ENCODE measurements at regions not wholly inside any gene's neighbourhood (a gene's known extent, or its start where the extent isn't known, plus 50 kb on each side); places are given as distances from the start of the nearest gene placed in this dataset.
"Not testable (repeated sequence)": the region's sequence is repeated elsewhere in the genome, so short reads cannot be mapped to it uniquely, and the experiment has no call there.

DNA sequence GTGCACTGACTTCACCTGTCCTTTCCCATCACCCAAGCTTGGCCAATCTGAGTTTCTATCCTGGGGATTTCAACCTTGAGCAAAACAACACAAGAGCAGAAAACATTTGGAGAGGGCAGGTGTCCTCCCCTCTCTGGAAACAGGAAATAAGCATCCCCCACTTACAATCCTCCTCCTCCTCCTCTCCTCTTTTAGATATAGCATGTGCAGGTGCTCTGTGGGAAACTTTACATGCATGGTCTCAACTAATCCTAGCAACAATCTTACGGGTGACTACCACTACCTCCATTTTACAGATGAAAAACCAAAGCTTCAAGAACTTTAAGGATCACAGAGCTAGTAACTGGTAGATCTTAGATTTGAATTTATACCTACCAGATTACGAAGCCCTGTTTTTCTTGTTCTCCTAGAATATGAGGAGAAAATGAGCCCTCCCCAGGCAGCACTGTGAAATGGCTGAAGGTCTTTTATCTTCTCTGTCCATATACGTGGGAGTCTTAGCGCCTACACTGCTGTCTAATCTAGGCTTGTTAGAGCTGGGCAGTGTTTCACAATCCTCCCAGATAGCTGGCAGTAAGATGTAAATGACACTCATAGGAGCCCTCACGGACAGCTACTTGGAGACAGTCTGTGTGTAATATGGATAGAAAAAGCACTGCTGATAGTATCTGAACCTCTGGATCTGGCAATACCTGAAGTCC lies 301.2 kb upstream of the PROK2 start:
- no peak for DNase-seq

DNA sequence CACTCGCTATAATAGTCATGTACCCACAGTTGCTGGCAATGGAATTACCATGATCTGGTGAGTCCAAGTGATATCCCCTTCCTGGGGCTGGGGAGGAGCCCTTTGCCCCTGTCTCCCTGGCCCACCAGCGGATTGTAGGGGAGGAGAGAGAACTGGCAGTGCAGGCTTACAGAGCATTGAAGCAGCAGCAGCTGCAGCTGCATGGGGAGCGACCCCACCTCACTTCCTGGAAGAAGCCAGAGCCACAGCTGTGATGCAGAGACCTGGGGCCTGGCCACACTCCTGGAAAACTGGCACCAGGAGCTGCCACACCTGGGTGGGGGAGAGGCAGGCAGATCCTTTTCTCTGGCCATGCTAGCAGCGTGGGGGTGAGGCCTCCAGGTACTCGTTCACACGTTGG lies 300.1 kb upstream of the PROK2 start:
- no peak for DNase-seq

DNA sequence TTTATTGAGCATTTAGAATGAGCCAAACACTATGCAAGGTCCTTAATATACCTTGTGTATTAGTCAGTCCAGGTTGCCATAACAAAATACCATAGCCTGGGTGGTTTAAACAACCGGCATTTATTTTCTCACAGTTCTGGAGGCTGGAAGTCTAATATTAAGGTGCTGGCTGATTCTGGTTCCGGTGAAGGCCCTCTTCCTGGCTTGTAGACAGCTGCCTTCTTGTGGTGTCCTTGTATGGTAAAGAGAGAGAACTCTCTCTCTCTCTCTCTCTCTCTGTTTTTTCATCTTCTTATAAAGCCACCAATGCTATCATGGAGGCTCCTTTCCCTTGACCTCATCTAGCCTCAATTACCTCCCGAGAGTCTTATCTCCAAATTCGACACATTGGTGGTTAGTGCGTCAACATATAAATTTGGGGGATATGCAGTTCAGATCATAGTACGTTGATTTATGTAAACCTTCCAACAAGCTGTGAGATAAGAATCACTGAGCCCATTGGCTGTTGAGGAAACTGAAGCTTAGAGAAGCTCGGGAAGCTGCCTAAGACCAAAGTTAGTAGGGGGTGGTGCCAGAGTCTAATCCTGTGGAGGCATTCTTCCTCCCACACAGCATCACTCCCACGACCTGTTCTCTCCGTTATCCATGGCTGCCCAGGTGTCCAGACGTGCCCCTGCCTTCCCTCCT lies 298.0 kb upstream of the PROK2 start:
- DNase-seq: no peak

DNA sequence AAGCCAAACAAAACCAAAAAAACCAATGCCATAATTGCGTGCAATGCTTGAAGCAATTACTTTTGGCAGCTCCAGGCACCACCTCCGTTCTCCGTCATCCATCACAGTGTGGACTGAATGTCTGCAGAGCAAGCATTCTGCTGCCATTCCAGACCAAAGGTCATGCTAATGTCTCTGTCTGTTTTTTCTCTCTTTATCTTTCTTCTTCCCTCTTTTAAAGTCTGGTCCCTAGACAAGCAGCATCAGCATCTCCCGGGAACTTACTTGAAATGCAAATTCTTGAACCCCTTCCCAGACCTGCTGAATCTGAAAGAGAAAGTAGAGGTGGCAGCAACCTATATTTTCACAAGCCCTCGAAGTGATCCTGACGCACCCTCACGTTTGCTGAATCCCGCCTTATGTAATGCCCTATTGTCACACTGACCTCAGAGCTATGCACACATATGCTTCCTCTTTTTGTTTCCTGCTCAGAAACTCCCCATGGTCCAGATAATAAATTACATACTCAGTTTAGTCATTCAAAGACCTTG lies 297.3 kb upstream of the PROK2 start:
- DNase-seq: no peak

DNA sequence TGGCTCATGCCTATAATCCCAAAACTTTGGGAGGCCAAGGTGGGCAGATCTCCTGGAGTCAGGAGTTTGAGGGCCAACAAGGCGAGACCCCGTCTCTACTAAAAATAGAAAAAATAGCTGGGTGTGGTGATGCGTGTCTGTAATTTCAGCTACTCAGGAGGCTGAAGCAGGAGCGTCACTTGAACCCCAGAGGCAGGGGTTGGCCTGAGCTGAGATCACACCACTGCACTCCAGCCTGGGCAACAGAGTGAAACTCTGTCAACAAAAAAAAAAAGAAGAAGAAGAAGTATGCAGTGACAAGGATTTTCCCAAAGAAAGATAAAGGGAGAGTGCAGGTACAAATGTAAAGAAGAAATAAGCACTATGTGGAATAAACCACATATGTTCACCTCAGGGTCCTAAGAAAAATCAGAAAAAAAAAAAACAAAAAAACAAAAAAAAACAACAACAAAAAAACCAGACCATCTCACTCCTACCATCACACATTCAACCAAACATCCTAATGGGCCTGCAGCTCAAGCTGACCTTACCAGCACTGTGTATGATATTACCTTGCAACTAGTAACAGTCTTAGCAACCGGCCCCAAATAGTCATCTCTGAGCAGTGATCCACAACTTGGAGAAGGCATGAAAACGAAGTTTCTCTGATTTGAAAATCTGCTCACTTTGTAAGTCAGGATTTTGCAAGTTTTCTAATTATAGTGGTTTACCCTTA lies 296.7 kb upstream of the PROK2 start:
- no peak for DNase-seq

DNA sequence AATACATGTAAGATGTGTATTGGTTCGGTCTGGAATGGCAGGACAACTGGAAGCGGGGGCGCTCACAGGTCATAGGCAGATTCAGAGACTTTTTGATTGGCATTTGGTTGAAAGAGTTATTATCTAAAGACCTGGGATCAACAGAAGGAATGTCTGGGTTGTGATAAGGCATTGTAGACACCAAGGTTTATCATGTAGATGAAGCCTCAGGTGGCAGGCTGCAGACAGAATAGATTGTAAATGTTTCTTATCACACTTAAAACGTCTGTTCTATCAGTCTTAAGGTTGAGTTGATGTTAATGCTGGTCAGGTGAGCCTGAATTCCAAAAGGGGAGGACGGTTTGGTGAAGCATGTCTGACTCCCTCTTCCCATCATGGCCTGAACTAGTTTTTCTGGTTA lies 295.9 kb upstream of the PROK2 start:
- no peak for DNase-seq

DNA sequence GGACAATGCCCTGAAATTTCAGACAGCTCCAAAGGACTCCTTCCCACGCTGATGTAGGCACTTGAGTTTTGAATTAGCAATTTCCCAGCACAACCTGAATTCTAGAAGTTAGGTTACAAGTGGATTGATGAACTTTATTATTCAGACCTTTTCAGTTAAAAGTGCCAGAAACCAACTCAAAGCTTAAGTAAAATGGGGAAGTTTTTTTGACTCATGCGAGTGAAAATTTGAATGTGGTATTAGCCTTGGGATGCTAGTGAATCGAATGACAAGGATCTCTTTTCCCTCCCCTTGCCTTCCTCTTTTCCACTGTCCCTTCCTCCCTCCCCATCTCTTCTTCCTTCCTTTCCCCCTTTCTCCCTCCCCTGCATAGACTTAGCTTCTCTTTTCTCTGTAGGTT lies 295.1 kb upstream of the PROK2 start:
- DNase-seq: no peak

DNA sequence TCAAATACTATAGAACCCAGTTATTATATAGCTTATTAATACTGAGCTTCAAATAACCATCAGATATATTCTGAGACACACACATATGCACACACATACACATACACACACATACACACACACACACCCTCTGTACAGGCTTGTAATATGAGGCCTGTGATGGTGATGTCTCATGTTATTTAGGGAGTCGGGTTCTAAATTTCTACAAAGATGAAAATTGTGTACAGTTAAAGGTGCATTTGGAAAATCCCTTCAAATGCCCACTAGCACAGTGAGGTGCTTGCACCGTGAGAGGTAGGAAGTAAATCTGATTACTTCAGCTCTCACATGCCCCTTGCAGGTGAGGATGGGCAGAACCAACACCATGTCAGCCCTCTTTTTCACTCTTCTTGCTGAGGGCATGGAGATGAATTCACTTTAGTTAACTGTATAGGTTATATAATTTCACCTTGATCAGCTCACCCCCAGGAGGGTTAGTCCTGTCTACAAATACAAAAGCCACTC lies 294.5 kb upstream of the PROK2 start:
- DNase-seq: no peak

DNA sequence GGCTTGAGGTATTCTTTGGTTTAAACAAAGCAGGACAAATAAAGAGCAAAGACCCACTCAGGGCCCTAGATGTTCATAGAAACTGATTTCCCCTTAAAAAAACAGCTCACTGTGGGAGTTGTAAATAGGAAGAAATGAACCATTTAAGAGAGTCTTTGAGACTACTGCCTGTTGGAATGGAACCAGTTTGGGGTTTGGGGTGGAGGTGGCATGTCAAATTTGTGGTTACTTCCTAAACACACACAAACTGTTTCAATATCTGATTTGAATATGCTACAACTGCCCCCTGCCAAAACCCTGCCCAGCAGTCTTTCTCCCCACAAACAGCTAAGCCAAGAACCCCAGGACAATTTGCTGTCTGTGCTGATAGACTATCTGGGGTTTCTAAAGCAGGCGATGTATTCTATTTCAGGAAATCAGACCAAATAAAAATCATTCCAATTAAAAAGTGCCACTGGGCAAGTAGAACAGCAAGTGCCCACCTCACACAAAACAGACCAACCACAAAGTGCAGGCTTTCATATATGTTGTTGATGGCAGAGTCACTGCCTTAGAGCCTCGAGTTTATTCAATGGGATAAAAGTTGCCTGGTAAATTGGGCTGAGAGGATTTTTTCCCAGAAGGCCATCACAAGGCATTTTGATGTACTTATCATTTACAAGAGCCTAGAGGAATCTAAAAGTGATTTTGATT lies 293.9 kb upstream of the PROK2 start:
- DNase-seq: no peak

DNA sequence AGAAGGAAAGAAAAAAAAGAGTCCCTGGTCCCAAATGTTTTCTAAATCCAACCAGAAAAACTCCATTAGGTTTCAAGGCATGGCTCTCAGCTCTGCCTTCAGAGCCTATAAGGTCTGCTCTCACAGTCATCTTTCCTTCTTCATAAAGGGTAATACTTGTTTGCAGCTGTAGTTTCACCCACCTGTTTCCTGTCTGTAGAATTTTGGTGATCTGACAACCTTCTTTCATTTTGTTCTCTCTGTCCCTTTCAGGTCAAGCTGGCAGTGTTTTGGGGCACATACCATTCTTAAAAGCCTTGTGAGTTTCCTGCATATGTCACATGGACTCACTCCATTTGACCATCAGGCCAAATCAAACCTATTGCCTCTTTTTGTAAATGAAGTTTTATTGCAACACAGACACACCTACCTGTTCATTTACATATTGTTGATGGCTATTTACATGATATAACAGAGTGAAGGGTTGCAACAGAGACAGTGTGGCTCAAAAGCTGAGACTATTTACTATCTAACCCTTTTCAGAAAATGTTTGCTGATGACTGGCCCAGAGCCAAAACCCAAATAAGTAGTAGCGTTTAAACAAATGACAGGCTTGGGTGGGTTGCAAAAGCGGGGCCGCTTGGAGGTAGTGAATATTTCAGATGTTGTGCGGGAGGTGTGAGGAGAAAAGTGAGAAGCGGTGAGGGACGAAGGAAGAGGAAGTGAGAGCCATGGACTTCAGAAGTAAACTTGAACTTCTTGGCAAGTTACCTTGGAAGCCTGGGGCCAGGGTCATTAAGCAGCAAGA lies 292.7 kb upstream of the PROK2 start:
- no peak for DNase-seq

DNA sequence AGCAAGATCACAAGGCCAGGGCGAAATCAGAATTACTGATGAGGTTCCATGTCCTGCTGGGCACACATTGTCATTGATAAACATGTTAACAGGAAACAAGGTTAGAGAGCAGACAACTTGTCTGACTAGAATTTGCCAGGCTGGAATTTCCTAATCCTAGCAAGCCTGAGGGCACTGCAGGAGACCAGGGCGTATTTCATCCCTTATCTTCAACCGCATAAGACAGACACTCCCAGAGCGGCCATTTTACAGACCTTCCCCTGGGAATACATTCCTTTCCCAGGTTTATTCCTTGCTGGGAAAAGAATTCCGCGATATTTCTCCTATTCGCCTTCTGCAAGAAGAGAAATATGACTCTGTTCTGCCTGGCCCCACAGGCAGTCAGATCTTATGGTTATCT lies 290.9 kb upstream of the PROK2 start:
- DNase-seq: not testable (repeated sequence)

DNA sequence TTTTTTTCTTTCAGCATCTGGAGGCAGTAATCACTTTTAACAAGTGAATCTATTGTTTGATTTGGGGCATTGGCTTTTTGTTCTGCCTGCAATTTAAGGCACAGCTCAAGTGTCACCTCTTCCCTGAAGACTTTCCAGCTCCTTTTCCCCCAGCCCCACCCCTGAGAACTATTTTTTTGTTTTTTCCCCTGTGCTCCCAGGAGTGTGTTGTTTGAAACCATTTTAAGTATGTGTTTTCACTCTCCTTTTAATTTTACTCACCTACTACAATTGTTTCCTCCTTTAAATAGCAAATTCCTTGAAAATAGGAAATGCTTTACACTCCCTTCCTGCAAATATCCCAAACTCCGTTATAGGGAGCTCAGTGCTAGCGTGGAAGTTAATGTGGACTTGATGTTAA lies 286.7 kb upstream of the PROK2 start:
- no peak for DNase-seq

DNA sequence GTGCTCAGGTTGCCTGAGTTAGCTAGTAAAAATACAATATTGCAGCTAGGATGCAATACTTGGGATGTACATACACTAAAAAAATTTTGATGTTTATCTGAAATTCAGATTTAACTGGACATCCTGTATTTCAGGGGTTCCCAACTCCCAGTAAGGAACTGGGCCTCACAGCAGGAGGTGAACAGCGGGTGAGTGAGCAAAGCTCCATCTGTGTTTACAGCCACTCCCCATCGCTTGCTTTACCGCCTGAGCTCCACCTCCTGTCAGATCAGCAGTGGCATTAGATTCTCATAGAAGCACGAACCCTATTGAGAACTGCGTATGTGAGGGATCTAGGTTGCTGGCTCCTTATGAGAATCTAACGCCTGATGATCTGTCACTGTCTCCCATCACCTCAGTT lies 285.1 kb upstream of the PROK2 start:
- no peak for DNase-seq

DNA sequence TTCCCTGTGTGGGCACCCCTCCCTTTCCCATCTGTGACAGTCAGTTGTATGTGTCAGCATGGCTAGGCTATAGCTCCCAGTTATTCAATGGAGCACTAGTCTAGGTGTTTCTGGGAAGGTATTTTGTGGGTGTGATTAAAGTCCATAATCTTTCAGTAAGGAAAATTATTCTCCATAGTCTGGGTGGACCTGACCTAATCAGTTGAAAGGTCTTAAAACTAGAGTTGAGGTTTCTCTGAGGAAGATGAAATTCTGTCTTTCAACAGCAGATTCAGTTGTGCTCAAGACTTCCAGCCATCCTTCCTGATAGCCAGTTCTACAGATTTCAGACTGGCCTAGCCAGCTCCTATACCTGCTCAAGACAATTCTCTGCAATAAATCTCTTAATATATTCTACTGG lies 284.6 kb upstream of the PROK2 start:
- DNase-seq: no peak

DNA sequence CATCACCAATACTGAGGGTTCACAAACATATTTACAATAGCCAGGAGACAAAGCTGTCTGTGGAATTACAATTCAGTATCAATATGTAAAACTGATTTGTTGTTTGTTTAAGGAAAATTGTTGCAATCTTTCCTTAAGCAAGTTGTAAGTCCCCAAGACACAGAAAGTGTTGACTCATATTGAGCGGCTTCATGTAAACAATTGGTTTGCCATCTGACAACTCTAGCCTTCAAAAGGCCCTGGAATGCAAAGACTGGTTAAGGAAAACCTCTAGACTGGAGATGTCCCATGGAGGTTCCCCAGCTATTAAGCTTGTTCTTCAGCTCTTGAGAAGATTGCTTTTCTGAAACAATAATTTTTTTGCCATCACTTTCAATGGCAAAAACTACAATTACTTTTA lies 283.7 kb upstream of the PROK2 start:
- DNase-seq: no peak

DNA sequence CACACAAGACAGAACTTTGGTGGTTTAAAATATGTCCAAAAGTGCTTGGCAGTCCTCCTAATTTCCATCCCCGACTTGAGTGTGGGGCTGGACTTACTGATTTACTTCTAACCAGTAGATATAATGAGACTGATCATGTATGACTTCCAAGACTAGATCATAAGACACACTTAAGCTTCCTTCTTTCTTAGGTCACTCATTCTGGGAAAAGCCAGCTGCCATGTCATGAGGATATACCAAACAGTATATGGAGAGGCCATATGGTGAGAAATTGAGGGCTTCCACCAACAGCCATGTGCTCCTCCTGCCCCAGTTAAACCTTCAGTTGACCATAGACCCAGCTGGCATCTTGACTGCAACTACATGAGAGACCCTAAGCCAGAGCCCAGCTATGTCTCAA lies 282.8 kb upstream of the PROK2 start:
- DNase-seq: no peak

DNA sequence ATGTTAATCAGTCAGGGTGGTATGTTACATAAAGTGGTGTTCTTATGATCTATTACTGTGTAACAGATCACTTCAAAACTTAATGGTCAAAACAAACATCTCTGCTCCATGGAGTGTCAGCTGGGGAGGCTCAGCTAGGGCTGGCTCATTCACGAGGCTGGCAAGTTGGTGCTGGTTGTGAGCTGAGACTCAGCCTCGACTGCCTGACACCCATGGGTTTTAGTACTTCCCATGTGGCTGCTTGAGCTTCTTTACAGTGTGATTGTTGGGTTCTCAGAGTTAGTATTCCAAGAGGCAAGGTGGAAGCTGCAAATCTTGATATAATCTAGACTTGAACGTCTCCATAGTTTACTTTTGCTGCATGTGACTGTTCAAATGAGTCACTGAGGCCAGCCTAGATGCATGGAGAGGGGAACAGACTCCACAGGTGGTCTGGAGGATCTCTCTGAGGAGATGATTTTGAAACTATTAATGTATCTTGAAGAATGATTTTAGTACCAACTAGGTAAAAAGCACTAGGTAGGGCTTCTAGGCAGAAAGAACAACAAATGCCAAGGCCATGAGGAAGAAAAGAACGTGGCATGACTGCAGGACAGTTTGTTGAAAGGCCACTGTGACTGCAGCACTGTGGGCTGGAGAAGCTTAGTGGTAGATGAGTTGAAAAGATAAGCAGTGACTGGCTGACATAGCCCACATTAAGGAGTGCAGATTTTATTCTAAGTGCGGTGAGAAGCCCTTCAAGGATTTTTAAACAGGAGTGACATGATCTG lies 281.1 kb upstream of the PROK2 start:
- no peak for DNase-seq

DNA sequence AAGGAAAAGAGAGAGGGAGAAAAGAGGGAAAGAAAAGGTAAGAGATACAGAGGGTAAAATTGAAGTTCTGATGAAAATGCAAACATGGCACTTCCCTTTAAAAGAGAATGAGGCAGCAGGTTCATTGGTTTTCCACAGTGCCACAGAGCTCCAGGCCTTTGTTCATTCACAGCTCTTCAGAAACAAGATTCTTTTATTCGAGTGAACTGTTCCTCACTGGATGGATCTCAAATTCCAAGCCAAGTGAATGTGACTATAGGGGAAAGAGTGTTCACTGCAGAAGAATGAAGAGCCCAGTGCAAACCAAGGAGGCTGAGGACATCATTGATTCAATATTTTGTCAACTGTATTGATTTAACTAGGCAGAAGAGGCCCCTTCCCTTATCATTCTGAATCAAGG lies 280.3 kb upstream of the PROK2 start:
- DNase-seq: no peak

DNA sequence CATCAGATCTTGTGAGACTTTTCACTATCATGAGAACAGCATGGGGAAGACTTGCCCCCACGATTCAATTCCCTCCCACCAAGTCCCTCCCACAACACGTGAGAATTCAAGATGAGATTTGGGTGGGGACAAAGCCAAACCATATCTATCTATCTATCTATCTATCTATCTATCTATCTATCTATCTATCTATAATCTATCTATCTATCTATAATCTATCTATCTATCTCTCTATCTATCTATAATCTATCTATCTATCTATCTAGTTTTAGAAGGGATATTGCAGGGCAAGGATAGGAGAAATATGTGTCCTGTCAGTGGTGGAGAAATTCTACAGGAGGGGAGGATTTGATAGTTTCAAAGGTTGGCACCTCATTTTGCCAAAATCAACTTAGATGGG lies 279.8 kb upstream of the PROK2 start:
- DNase-seq: not testable (repeated sequence)

DNA sequence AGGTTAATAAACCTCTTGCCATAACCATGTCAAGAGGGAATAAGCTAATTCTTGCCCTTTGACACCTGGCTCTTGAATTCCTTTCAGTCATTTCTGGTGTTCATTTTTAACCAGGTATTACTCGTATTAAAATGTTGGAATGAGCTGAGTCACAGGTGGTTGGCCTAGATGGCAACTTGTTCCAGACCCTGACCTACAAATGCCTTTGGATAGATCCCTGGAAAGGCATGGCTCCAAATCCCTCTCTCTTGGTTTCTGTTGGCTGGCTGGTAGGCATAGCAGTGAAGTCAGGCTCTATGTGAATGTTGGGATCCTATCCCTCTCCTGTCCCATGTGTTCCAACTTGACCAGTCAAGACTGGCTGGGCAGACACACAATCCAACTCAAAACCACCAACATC lies 277.1 kb upstream of the PROK2 start:
- DNase-seq: no peak

DNA sequence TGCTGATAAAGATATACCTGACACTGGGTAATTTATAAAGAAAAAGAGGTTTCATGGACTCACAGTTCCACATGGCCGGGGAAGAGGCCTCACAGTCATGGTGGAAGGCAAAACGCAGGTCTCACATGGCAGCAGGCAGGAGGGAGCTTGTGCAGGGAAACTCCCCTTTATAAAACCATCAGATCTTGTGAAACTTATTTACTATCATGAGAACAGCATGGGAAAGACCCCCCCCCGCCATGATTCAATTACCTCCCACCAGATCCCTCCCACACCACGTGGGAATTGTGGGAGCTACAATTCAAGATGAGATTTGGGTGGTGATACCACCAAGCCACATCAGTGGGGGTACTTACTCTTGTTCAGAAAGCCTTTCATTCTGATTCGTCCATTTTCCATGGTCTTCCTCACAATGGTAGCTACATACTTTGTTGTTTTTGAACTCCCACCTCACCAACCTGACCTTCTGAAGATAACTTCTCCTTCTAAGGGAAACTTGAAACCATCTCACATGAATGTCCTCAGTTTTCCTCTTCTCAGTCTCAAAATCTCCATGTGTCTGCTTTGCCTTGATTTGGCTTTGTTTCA lies 275.6 kb upstream of the PROK2 start:
- no peak for DNase-seq

Measured in NCI-H1105 treated with DMSO at 0.1 percent for 48 hours (cell line).